ENCODE measurements at regions not wholly inside any gene's neighbourhood (a gene's known extent, or its start where the extent isn't known, plus 50 kb on each side); places are given as distances from the start of the nearest gene placed in this dataset.
A peak's percentile ranks its signal among the peaks of the same experiment; 100 is the strongest.

- Histone ChIP-seq H2AFZ (ENCODE audit: low read length) (no peak overlapping the region), H3K9me3 (ENCODE audit: control insufficient read depth, insufficient read depth, low read depth, low read length) (no peaks in the 10 kb centered on the region), H3K4me3 (replicated peaks in 1 of 4; ENCODE audit: control extremely low read depth in 1 of 4, insufficient read depth in 1 of 4, low read depth in 3 of 4, low read length in 4 of 4) (no peak overlapping the region), H3K36me3 (ENCODE audit: control insufficient read depth, insufficient read depth, low read length) (no peaks in the 10 kb centered on the region), H3K27me3 (ENCODE audit: control insufficient read depth, insufficient read depth, low read length) (peaks cover 26% of the 10 kb centered on the region), H3K4me2 (ENCODE audit: extremely low read depth, insufficient read depth, low read length) (no peak overlapping the region), H3K4me1 (ENCODE audit: control insufficient read depth, extremely low read depth, insufficient read depth, low read length) (no peaks in the 10 kb centered on the region), H3K9ac (ENCODE audit: insufficient read depth, low read length) (no peak overlapping the region), H3K27ac (ENCODE audit: insufficient read depth, low read length) (no peak overlapping the region), H4K20me1 (ENCODE audit: control insufficient read depth, extremely low read depth, insufficient read depth, low read length) (no peaks in the 10 kb centered on the region), H3K79me2 (ENCODE audit: control insufficient read depth, insufficient read depth, low read length) (no peaks in the 10 kb centered on the region)
- DNase-seq (ENCODE audit: low read depth in 2 of 2), result peak in 1 of 2 donors; percentile 63
- no peak for TF ChIP-seq EZH2 (IDR thresholded peaks at IDR 0.05; ENCODE audit: low read length, missing control alignments)
- TF ChIP-seq, protein P1, sequence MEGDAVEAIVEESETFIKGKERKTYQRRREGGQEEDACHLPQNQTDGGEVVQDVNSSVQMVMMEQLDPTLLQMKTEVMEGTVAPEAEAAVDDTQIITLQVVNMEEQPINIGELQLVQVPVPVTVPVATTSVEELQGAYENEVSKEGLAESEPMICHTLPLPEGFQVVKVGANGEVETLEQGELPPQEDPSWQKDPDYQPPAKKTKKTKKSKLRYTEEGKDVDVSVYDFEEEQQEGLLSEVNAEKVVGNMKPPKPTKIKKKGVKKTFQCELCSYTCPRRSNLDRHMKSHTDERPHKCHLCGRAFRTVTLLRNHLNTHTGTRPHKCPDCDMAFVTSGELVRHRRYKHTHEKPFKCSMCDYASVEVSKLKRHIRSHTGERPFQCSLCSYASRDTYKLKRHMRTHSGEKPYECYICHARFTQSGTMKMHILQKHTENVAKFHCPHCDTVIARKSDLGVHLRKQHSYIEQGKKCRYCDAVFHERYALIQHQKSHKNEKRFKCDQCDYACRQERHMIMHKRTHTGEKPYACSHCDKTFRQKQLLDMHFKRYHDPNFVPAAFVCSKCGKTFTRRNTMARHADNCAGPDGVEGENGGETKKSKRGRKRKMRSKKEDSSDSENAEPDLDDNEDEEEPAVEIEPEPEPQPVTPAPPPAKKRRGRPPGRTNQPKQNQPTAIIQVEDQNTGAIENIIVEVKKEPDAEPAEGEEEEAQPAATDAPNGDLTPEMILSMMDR (conservative IDR thresholded peaks at IDR 0.05 in 1 of 2, IDR thresholded peaks at IDR 0.05 in 1 of 2; ENCODE audit: low read depth in 1 of 2, low read length in 2 of 2), result no peak
Measured at GRCh38 chr16:86794216-86794864, 216.0 kb downstream of the FOXL1 start.

- Histone ChIP-seq H4K20me1 (ENCODE audit: control insufficient read depth, extremely low read depth, insufficient read depth, low read length) (no peaks in the 10 kb centered on the region), H3K27me3 (ENCODE audit: control insufficient read depth, insufficient read depth, low read length) (peaks cover 26% of the 10 kb centered on the region), H3K36me3 (ENCODE audit: control insufficient read depth, insufficient read depth, low read length) (no peaks in the 10 kb centered on the region), H3K27ac (ENCODE audit: insufficient read depth, low read length) (no peak overlapping the region), H3K4me2 (ENCODE audit: extremely low read depth, insufficient read depth, low read length) (no peak overlapping the region), H3K4me1 (ENCODE audit: control insufficient read depth, extremely low read depth, insufficient read depth, low read length) (no peaks in the 10 kb centered on the region), H2AFZ (ENCODE audit: low read length) (no peak overlapping the region), H3K79me2 (ENCODE audit: control insufficient read depth, insufficient read depth, low read length) (no peaks in the 10 kb centered on the region), H3K9me3 (ENCODE audit: control insufficient read depth, insufficient read depth, low read depth, low read length) (no peaks in the 10 kb centered on the region), H3K4me3 (replicated peaks in 1 of 4; ENCODE audit: control extremely low read depth in 1 of 4, insufficient read depth in 1 of 4, low read depth in 3 of 4, low read length in 4 of 4) (no peak overlapping the region), H3K9ac (ENCODE audit: insufficient read depth, low read length) (no peak overlapping the region)
- TF ChIP-seq, protein P1 (conservative IDR thresholded peaks at IDR 0.05 in 1 of 2, IDR thresholded peaks at IDR 0.05 in 1 of 2; ENCODE audit: low read depth in 1 of 2, low read length in 2 of 2), result no peak
- TF ChIP-seq EZH2 (IDR thresholded peaks at IDR 0.05; ENCODE audit: low read length, missing control alignments), result no peak
- DNase-seq (ENCODE audit: low read depth in 2 of 2), result no peak
Measured at GRCh38 chr16:86797700-86798099, 219.4 kb downstream of the FOXL1 start.

DNA sequence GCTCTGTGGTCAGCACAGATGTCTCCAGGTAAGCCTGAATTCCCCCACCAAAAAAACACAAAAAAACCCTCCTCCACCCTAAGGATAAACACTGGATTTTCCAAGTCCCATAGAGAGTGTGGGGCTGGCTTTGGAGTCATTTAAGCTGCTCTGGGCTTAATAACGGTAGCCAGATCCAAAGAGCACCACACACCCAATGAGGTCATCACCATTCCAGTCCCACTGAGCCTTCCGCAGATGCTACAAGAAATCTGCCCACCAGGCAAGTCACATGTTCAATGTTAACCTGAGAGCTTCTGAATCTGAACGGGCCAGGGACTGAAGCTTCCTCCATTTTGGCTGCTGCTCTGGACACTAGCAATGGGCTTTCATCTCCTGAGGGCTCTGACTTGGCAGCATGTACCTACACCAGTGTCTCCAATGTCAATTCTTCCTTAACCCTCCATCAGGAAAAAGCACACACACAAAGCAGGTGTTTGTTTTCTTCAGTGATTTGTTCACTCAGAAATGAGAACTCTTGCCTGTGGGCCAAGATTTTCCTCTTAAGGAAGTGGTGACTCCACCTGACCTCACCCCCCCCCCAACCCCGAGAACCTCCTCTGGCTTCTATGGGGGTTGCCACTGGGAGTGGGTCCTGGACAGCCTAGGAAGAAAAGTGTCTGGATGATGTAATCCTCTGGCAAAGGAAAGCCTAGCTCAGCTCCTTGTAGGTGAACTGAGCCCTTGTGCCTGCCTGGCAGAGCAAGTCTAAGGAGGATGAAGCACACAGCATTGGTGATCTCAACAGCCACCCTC, 220.1 kb downstream of the FOXL1 start:
- Histone ChIP-seq H3K79me2 (ENCODE audit: control insufficient read depth, insufficient read depth, low read length) (no peaks in the 10 kb centered on the region), H3K4me1 (ENCODE audit: control insufficient read depth, extremely low read depth, insufficient read depth, low read length) (no peaks in the 10 kb centered on the region), H3K9me3 (ENCODE audit: control insufficient read depth, insufficient read depth, low read depth, low read length) (no peaks in the 10 kb centered on the region), H3K36me3 (ENCODE audit: control insufficient read depth, insufficient read depth, low read length) (no peaks in the 10 kb centered on the region), H3K27ac (ENCODE audit: insufficient read depth, low read length) (no peak overlapping the region), H2AFZ (ENCODE audit: low read length) (no peak overlapping the region), H4K20me1 (ENCODE audit: control insufficient read depth, extremely low read depth, insufficient read depth, low read length) (no peaks in the 10 kb centered on the region), H3K9ac (ENCODE audit: insufficient read depth, low read length) (no peak overlapping the region), H3K4me3 (replicated peaks in 1 of 4; ENCODE audit: control extremely low read depth in 1 of 4, insufficient read depth in 1 of 4, low read depth in 3 of 4, low read length in 4 of 4) (no peak overlapping the region), H3K4me2 (ENCODE audit: extremely low read depth, insufficient read depth, low read length) (no peak overlapping the region), H3K27me3 (ENCODE audit: control insufficient read depth, insufficient read depth, low read length) (peaks cover 26% of the 10 kb centered on the region)
- peak in 1 of 2 donors; percentile 66 for DNase-seq (ENCODE audit: low read depth in 2 of 2)
- TF ChIP-seq, protein P1 (conservative IDR thresholded peaks at IDR 0.05 in 1 of 2, IDR thresholded peaks at IDR 0.05 in 1 of 2; ENCODE audit: low read depth in 1 of 2, low read length in 2 of 2), result no peak
- TF ChIP-seq EZH2 (IDR thresholded peaks at IDR 0.05; ENCODE audit: low read length, missing control alignments), result no peak
